H1 (cell line): ENCODE measurements at regions not wholly inside any gene's neighbourhood (a gene's known extent, or its start where the extent isn't known, plus 50 kb on each side); places are given as distances from the start of the nearest gene placed in this dataset.

Source experiments
- GABPA ChIP-seq: IDR thresholded peaks from 2 replicates; pipeline ENCODE4 v1.6.1; 2011; ENCODE audit warnings: mild to moderate bottlenecking, low read length, moderate library complexity, borderline replicate concordance; ENCODE audit not compliant: insufficient read depth
- JUND ChIP-seq: IDR thresholded peaks from 2 replicates; pipeline ENCODE4 v1.6.1; 2011; ENCODE audit warnings: mild to moderate bottlenecking, improper control_type of control experiment, low read length
- KDM4A ChIP-seq: IDR thresholded peaks from one replicate; pipeline ENCODE4 v1.7.1; 2012; ENCODE audit warnings: low read depth, mild to moderate bottlenecking, moderate library complexity, low read length, inconsistent platforms; ENCODE audit not compliant: severe bottlenecking
- POLR2AphosphoS5 ChIP-seq: IDR thresholded peaks from 2 replicates; pipeline ENCODE4 v1.6.1; 2011; ENCODE audit warnings: low read depth, low read length
- SUZ12 ChIP-seq: fragments of 200-600 bp; sonication (generic); IDR thresholded peaks from 2 replicates; pipeline ENCODE4 v1.6.1; 2012; ENCODE audit warnings: mild to moderate bottlenecking, inconsistent platforms, low read length, moderate library complexity, mixed read lengths

- TF ChIP-seq POLR2AphosphoS5 (no peak), SUZ12 (no peak), GABPA (no peak), KDM4A (no peak), JUND (no peak)
- TF ChIP-seq, all 59 proteins: peak for 0
These were observed 213.7 kb downstream of the TEX29 start (continued) for GRCh38 chr13:111533900-111534683.
